ENCODE measurements at regions not wholly inside any gene's neighbourhood (a gene's known extent, or its start where the extent isn't known, plus 50 kb on each side); places are given as distances from the start of the nearest gene placed in this dataset.
A peak's percentile ranks its signal among the peaks of the same experiment; 100 is the strongest.

DNA sequence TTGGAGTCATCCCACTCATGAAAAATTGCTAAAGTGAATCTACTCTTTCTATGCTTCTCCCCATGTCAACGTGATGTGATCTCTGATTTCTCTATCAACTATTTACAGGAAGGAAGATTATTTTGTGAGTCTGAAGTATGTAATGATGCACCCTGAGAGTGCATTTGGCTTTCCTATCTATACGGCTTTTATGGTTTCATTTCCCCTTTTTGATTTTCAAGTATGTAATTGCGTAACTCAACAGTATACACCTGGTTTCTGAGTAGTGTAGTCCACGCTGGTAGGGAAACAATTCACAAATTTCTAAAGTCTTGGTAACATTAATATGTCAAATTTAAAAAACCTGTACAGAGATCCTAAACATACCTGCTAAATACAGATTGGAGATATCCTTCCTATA lies 194.7 kb upstream of the SEMA3A start:
- ATAC-seq, result no peak
- FAIRE-seq, result no peak
- DNase-seq (ENCODE audit: low read depth in 1 of 2, low spot score in 1 of 2), result no peak
- Histone ChIP-seq H3K4me1 (peaks cover 8% of the 10 kb centered on the region; the same call in 2 of the 3 replicates), H3K4me2 (no peak overlapping the region), H3K9me3 (no peaks in the 10 kb centered on the region), H3K27ac (no peak overlapping the region), H3K4me3 (no peak overlapping the region)
- WGBS (ENCODE audit: missing lambda C conversion rate), result 85% methylated on average over 4 of the region's 4 CpGs
- ChIA-PET CTCF (no interaction called here), POLR2A (interaction anchor here (0.6 kb wide), 1 partner anchor 1235 kb away, joined by 15 read pairs; no protein-coding TSS in a partner anchor)
- TF ChIP-seq CHD2 (IDR thresholded peaks at IDR 0.05; ENCODE audit: low read length, partially characterized antibody) (no peak), CEBPB (IDR thresholded peaks at IDR 0.05) (peak in 1 of 2 experiments; percentile 27; a peak in 1 of 4 replicates)

DNA sequence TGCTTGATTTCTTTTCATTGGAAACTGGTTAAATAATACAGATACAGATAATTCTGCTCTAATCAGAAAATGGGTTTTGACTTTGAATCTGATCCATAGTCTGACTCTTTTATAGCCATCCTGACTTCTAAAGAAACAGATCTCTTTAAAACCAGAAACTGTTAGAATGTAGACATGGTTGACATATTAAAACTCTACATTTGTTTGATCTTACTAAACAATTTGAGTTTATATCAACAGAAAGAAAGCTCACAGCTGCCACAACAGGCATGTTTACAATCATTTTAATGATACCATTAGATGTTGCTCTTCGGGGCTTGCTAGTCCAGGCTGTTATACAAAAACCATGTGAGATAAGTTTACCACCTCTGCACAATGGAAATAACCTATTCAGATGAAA lies 193.0 kb upstream of the SEMA3A start:
- Histone ChIP-seq H3K9me3 (no peaks in the 10 kb centered on the region), H3K4me2 (no peak overlapping the region), H3K27ac (no peak overlapping the region), H3K4me3 (no peak overlapping the region), H3K4me1 (no peaks in the 10 kb centered on the region)
- DNase-seq (ENCODE audit: low read depth in 1 of 2, low spot score in 1 of 2), result no peak
- ChIA-PET POLR2A (no interaction called here), CTCF (no interaction called here)
- no peak for TF ChIP-seq CHD4 (IDR thresholded peaks at IDR 0.05; ENCODE audit: borderline replicate concordance)
- TF ChIP-seq BHLHE40 (IDR thresholded peaks at IDR 0.05; ENCODE audit: low read depth, low read length), result no peak
- TF ChIP-seq, protein P1, sequence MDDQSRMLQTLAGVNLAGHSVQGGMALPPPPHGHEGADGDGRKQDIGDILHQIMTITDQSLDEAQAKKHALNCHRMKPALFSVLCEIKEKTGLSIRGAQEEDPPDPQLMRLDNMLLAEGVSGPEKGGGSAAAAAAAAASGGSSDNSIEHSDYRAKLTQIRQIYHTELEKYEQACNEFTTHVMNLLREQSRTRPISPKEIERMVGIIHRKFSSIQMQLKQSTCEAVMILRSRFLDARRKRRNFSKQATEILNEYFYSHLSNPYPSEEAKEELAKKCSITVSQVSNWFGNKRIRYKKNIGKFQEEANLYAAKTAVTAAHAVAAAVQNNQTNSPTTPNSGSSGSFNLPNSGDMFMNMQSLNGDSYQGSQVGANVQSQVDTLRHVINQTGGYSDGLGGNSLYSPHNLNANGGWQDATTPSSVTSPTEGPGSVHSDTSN (IDR thresholded peaks at IDR 0.05), result no peak
- TF ChIP-seq ZSCAN20 (CRISPR knock-in tag; IDR thresholded peaks at IDR 0.05), result no peak
- no peak for TF ChIP-seq CHD2 (IDR thresholded peaks at IDR 0.05; ENCODE audit: low read length, partially characterized antibody)
- TF ChIP-seq HOXB13 (CRISPR knock-in tag; IDR thresholded peaks at IDR 0.05; ENCODE audit: low read depth), result no peak
- TF ChIP-seq RCOR1 (IDR thresholded peaks at IDR 0.05; ENCODE audit: low read depth, low read length), result no peak
- TF ChIP-seq RARB (CRISPR knock-in tag; IDR thresholded peaks at IDR 0.05), result no peak
- TF ChIP-seq RFX5 (IDR thresholded peaks at IDR 0.05), result no peak
- no peak for TF ChIP-seq NFE2L2 (conservative IDR thresholded peaks at IDR 0.05; ENCODE audit: low read length)
- TF ChIP-seq SMC3 (IDR thresholded peaks at IDR 0.05), result no peak
- no peak for TF ChIP-seq JUN (IDR thresholded peaks at IDR 0.05)
- no peak for TF ChIP-seq CBX8 (IDR thresholded peaks at IDR 0.05)
- no peak for TF ChIP-seq CBX2 (IDR thresholded peaks at IDR 0.05; ENCODE audit: borderline replicate concordance, low read depth)
- TF ChIP-seq CEBPB (IDR thresholded peaks at IDR 0.05), result no peak
- no peak for TF ChIP-seq JUNB (IDR thresholded peaks at IDR 0.05)
- TF ChIP-seq SREBF2 (IDR thresholded peaks at IDR 0.05), result no peak
- no peak for TF ChIP-seq ZNF302 (CRISPR knock-in tag; IDR thresholded peaks at IDR 0.05)
- no peak for TF ChIP-seq HDAC2 (IDR thresholded peaks at IDR 0.05)
- ATAC-seq, result no peak
- 69% methylated on average over 1 of the region's 1 CpG for WGBS (ENCODE audit: missing lambda C conversion rate)
- no peak for FAIRE-seq

DNA sequence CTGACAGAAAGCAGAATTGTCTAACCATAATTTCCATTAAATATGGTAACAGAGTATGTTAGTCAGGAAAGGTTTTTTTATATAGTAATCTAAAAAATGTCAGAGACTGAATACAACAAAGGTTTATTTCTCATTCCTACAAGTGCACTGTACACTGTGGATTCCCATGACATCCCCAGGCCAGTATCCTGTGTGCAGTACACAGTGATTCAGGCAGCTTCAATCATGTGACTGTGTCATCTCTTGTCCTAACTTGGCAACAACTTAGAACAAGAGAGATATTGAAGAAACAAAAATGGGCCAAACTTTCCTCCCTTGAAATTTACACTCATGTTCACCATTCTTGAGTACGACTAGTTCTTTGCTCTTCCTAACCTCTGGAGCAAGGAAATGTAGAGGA lies 189.8 kb upstream of the SEMA3A start:
- Histone ChIP-seq H3K4me2 (no peak overlapping the region), H3K9me3 (no peaks in the 10 kb centered on the region), H3K4me1 (no peaks in the 10 kb centered on the region), H3K27ac (no peak overlapping the region), H3K4me3 (no peak overlapping the region)
- ChIA-PET POLR2A (no interaction called here), CTCF (no interaction called here)
- ATAC-seq (no peak), DNase-seq (ENCODE audit: low read depth in 1 of 2, low spot score in 1 of 2) (no peak), FAIRE-seq (no peak)
- no peak for TF ChIP-seq MAFK (IDR thresholded peaks at IDR 0.05; ENCODE audit: partially characterized antibody)
- no peak for TF ChIP-seq FOXS1 (CRISPR knock-in tag; IDR thresholded peaks at IDR 0.05)
- TF ChIP-seq CBX2 (IDR thresholded peaks at IDR 0.05; ENCODE audit: borderline replicate concordance, low read depth), result no peak
- TF ChIP-seq RNF2 (IDR thresholded peaks at IDR 0.05; ENCODE audit: borderline replicate concordance, low read depth), result no peak
- no peak for TF ChIP-seq ESRRA (IDR thresholded peaks at IDR 0.05; ENCODE audit: borderline replicate concordance, low read length)
- TF ChIP-seq RCOR1 (IDR thresholded peaks at IDR 0.05; ENCODE audit: low read depth, low read length), result no peak
- no peak for TF ChIP-seq CHD2 (IDR thresholded peaks at IDR 0.05; ENCODE audit: low read length, partially characterized antibody)
- TF ChIP-seq, protein P2, sequence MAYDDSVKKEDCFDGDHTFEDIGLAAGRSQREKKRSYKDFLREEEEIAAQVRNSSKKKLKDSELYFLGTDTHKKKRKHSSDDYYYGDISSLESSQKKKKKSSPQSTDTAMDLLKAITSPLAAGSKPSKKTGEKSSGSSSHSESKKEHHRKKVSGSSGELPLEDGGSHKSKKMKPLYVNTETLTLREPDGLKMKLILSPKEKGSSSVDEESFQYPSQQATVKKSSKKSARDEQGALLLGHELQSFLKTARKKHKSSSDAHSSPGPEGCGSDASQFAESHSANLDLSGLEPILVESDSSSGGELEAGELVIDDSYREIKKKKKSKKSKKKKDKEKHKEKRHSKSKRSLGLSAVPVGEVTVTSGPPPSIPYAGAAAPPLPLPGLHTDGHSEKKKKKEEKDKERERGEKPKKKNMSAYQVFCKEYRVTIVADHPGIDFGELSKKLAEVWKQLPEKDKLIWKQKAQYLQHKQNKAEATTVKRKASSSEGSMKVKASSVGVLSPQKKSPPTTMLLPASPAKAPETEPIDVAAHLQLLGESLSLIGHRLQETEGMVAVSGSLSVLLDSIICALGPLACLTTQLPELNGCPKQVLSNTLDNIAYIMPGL (CRISPR knock-in tag; IDR thresholded peaks at IDR 0.05; ENCODE audit: borderline replicate concordance), result no peak
- TF ChIP-seq TFCP2L1 (CRISPR knock-in tag; IDR thresholded peaks at IDR 0.05), result no peak
- TF ChIP-seq ZC3H11A (IDR thresholded peaks at IDR 0.05), result no peak
- 94% methylated on average over 1 of the region's 1 CpG for WGBS (ENCODE audit: missing lambda C conversion rate)
